GM12878 (cell line): ENCODE measurements at regions not wholly inside any gene's neighbourhood (a gene's known extent, or its start where the extent isn't known, plus 50 kb on each side); places are given as distances from the start of the nearest gene placed in this dataset.

ENCODE experiments used
- CREB1 ChIP-seq: IDR thresholded peaks from 2 replicates; pipeline ENCODE4 v1.6.1; 2012; ENCODE audit warnings: low read depth, mild to moderate bottlenecking, inconsistent platforms
- CTCF ChIP-seq, 3 experiments: IDR thresholded peaks in 2 of 3; conservative IDR thresholded peaks in 1 of 3; 2 replicates each; pipeline ENCODE4 v1.5.1; 2011; ENCODE audit warnings: low read depth in 3 of 3, low read length in 3 of 3, mild to moderate bottlenecking in 3 of 3, control low read depth in 2 of 3, moderate library complexity in 2 of 3, inconsistent platforms in 1 of 3, mixed read lengths in 1 of 3; ENCODE audit not compliant: control insufficient read depth in 2 of 3, insufficient read depth in 1 of 3; ENCODE audit errors: extremely low read depth in 1 of 3
- EGR1 ChIP-seq, 2 experiments: IDR thresholded peaks; 1 replicate in 1 of 2; 2 replicates in 1 of 2; pipeline ENCODE4 v1.6.1; 2011 to 2012; ENCODE audit warnings: low read depth in 2 of 2, low read length in 2 of 2, borderline replicate concordance in 1 of 2, mild to moderate bottlenecking in 1 of 2, moderate library complexity in 1 of 2
- PBX3 ChIP-seq: IDR thresholded peaks from 2 replicates; pipeline ENCODE4 v1.6.1; 2011; ENCODE audit warnings: mild to moderate bottlenecking, low read depth, low read length, moderate library complexity; ENCODE audit not compliant: insufficient replicate concordance
- TBL1XR1 ChIP-seq: IDR thresholded peaks from 2 replicates; pipeline ENCODE4 v1.6.1; 2012; ENCODE audit warnings: low read depth, low read length, improper control_type of control experiment
- ZNF687 ChIP-seq: fragments of 450-650 bp; IDR thresholded peaks from 2 replicates; pipeline ENCODE4 v1.6.1; 2017; ENCODE audit warnings: mild to moderate bottlenecking, moderate library complexity
- TF ChIP-seq, protein P1 (sequence below): fragments of 450-650 bp; IDR thresholded peaks from 2 replicates; pipeline ENCODE4 v1.6.1; 2014; ENCODE audit warnings: mild to moderate bottlenecking

DNA sequence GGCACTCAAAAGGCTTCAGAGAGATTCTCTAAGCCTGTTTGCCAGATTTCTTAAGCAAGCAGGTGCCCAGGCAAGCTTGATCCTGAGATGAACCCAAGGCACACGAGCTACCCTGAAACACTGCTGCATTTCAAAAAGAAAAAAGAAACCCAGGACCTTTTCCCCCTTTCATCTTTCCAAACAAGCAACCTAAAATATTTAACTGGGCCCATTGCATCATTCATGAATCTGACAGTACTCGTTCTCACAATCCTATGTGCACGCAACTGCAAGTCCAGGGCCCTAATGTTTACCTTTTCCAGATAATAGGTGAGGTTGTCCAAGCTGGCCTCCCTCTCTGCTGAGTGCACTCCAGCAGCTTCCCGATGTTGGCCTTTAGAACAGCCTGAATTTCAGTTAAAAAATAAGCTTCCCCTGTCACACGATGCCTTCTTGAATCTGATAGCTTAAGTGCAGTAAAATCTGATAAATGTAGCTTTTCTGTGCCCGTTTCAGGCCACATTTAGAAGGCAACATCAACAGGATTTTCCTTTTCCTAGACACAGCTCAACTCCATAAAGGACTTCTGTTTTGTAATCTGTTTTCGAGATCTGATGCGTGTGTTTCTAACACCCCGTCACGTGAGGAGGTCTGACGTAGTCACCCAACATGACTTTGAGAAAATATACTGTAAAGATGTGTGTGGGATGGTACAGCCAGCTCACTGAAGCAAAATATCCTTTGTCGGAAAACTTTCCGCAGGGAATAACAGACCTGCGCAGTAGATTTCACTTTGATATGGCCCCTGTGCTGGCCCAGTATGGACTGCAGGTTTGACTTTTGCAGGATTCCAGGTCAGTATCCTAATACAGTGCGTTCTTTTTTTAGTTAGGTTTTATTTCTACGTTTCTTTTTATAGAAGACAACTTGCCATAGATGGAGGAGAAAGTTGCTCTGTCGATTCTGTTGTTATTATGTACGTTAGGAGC is 55.1 kb upstream of the RASA2 start:
- TF ChIP-seq EGR1 (IDR thresholded peaks at IDR 0.05; ENCODE audit: borderline replicate concordance in 1 of 2, low read depth in 2 of 2, low read length in 2 of 2) (no peak), PBX3 (no peak), CREB1 (no peak), CTCF (IDR thresholded peaks at IDR 0.05 in 2 of 3, conservative IDR thresholded peaks at IDR 0.05 in 1 of 3; ENCODE audit: control insufficient read depth in 2 of 3, extremely low read depth in 1 of 3, insufficient read depth in 1 of 3, low read depth in 3 of 3, low read length in 3 of 3) (no peak), TBL1XR1 (no peak), ZNF687 (no peak)
- TF ChIP-seq, protein P1, sequence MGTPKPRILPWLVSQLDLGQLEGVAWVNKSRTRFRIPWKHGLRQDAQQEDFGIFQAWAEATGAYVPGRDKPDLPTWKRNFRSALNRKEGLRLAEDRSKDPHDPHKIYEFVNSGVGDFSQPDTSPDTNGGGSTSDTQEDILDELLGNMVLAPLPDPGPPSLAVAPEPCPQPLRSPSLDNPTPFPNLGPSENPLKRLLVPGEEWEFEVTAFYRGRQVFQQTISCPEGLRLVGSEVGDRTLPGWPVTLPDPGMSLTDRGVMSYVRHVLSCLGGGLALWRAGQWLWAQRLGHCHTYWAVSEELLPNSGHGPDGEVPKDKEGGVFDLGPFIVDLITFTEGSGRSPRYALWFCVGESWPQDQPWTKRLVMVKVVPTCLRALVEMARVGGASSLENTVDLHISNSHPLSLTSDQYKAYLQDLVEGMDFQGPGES, result no peak
